ENCODE measurements at regions not wholly inside any gene's neighbourhood (a gene's known extent, or its start where the extent isn't known, plus 50 kb on each side); places are given as distances from the start of the nearest gene placed in this dataset.

DNA sequence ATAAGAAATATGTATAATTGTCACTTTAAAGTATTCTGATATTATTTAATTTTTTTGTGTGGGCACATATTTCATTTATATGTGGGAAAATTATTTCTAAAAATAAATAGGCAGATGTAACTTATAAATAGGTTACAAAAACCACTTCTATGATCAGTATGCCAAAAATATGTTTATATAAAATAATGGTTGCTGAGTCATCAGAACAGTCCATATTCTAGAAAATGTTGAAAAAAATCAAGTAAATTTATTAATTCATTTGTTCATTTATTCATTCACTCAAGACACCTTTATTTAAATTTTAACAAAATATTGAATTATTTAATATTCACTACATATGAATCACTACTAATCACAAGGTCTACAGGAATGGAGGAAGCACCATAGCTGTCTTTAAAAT, 1387.3 kb upstream of the C9orf72 start:
- H3K4me3 ChIP-seq (ENCODE audit: control insufficient read depth, low read depth, low read length) = no peak overlapping the region
- TF ChIP-seq, protein P1, sequence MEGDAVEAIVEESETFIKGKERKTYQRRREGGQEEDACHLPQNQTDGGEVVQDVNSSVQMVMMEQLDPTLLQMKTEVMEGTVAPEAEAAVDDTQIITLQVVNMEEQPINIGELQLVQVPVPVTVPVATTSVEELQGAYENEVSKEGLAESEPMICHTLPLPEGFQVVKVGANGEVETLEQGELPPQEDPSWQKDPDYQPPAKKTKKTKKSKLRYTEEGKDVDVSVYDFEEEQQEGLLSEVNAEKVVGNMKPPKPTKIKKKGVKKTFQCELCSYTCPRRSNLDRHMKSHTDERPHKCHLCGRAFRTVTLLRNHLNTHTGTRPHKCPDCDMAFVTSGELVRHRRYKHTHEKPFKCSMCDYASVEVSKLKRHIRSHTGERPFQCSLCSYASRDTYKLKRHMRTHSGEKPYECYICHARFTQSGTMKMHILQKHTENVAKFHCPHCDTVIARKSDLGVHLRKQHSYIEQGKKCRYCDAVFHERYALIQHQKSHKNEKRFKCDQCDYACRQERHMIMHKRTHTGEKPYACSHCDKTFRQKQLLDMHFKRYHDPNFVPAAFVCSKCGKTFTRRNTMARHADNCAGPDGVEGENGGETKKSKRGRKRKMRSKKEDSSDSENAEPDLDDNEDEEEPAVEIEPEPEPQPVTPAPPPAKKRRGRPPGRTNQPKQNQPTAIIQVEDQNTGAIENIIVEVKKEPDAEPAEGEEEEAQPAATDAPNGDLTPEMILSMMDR (conservative IDR thresholded peaks at IDR 0.05; ENCODE audit: control insufficient read depth, insufficient read depth, low read depth, low read length) = no peak
- no peak for DNase-seq (ENCODE audit: low read depth)

DNA sequence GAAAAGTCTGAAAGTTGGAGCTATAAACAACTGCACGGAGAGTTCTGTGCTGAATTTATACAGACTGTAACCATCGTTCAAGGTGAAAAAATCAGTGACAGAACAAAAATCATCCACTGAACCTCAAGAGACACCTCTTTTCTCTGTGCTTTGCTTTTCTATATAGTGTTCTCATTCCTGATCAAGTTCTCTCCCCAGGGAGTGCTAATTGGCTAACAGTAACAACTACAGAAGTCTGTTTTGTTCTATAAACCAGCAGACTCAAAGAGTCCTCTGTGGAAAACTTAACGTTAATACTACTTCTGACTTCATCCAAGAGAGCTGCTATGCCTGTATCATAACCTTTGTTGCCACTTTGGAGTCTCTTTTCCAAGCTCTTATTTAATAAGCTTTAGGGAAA, 1388.3 kb upstream of the C9orf72 start:
- no peak for DNase-seq (ENCODE audit: low read depth)
- H3K4me3 ChIP-seq (ENCODE audit: control insufficient read depth, low read depth, low read length) = no peak overlapping the region
- TF ChIP-seq, protein P1 (conservative IDR thresholded peaks at IDR 0.05; ENCODE audit: control insufficient read depth, insufficient read depth, low read depth, low read length) = no peak

DNA sequence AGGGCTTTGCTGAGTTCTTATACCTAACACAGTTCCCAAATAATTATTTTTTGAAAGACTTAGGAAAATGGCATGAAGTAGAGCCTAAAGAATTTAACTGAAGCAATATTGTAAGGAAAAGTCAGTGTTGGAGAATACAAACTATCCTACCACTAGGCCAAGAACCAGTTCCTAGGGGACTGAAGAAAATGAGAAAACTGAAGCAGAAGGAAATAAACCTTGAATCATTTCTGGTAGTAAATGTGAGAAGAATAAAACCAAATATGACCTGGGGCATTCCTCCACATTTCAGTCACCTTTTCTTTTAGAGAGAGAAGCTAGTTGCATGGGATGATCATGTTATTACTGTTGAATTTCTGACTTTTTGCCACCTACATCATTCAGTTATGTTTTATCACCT, 1393.9 kb upstream of the C9orf72 start:
- DNase-seq (ENCODE audit: low read depth) = no peak
- H3K4me3 ChIP-seq (ENCODE audit: control insufficient read depth, low read depth, low read length) = no peak overlapping the region
- TF ChIP-seq, protein P1 (conservative IDR thresholded peaks at IDR 0.05; ENCODE audit: control insufficient read depth, insufficient read depth, low read depth, low read length) = no peak

DNA sequence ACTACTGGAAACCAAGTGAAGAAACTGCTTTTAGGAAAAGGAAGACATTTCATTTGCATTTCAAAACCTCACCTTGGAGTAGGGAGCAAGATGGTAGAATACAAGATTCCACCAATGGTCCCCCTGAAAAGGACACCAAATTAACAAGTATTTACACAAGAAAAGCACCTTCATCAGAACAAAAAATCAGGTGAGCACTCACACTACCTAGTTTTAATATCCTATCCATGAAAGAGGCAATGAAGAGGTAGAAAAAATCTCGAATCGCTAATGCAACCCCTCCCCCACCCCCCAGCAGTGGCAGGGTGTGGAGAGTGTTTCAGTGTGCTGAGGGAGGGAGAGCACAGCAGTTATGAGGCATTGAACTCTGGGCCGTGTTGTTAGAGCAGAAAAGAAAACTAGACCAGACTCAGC, 1397.0 kb upstream of the C9orf72 start:
- TF ChIP-seq, protein P1 (conservative IDR thresholded peaks at IDR 0.05; ENCODE audit: control insufficient read depth, insufficient read depth, low read depth, low read length) = no peak
- H3K4me3 ChIP-seq (ENCODE audit: control insufficient read depth, low read depth, low read length) = no peak overlapping the region
- no peak for DNase-seq (ENCODE audit: low read depth)

DNA sequence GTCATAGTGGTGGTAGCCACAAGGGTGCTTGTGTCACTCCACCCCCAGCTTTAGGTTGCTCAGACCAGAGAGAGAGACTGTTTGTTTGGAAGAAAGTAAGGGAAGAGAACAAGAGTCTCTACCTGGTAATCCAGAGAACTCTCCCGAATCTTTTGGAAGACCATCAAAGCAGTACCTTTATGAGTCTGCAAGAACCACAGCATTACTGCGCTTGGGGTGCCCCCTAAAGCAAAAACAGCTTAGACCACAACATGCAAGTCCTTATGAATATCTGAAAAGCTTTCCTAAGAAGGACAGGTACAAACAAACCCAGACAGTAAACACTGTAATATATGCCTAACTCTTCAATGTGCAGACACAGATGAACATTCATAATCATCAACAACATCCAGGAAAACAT, 1398.6 kb upstream of the C9orf72 start:
- no peak overlapping the region for H3K4me3 ChIP-seq (ENCODE audit: control insufficient read depth, low read depth, low read length)
- TF ChIP-seq, protein P1 (conservative IDR thresholded peaks at IDR 0.05; ENCODE audit: control insufficient read depth, insufficient read depth, low read depth, low read length) = no peak
- no peak for DNase-seq (ENCODE audit: low read depth)

DNA sequence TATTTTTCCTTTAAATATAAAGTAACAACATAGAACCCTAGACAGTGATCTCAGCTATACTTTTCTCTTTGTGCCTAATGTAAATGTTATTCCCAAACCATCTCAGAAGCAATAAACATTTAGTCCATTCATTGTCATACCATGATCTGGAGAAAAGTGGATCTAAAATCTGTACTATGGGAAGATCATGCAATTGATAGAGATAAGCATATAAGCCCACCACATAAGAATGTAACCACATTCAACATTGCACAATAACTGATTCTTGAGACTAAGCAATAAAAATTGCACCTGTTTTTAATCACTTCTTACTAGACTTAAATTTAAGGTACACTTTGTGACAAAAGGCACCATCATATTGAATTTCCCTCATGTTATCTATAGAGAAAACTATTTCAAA, 1403.0 kb upstream of the C9orf72 start:
- no peak overlapping the region for H3K4me3 ChIP-seq (ENCODE audit: control insufficient read depth, low read depth, low read length)
- no peak for DNase-seq (ENCODE audit: low read depth)
- TF ChIP-seq, protein P1 (conservative IDR thresholded peaks at IDR 0.05; ENCODE audit: control insufficient read depth, insufficient read depth, low read depth, low read length) = no peak

DNA sequence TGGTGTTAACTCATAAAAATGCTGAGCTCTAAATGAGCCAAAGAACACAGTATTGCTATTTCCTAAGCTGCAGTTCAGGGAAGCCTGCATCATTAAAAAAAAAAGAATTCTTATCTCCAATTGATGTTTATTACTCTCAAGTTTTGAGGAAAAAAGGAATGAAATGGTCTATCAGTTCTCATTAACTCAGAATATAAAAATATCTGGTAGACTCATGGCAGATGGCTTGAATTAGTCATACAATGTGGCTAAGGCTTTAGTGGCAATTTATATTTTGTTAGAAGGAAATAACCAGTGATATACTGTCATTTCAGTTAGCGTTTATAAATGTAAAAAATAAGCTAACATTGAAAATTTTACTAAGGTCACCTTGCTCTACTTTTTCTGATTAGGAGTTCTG, 1403.4 kb upstream of the C9orf72 start:
- no peak overlapping the region for H3K4me3 ChIP-seq (ENCODE audit: control insufficient read depth, low read depth, low read length)
- no peak for DNase-seq (ENCODE audit: low read depth)
- TF ChIP-seq, protein P1 (conservative IDR thresholded peaks at IDR 0.05; ENCODE audit: control insufficient read depth, insufficient read depth, low read depth, low read length) = no peak
